Adipocyte (in vitro differentiated cells): ENCODE measurements at regions not wholly inside any gene's neighbourhood (a gene's known extent, or its start where the extent isn't known, plus 50 kb on each side); places are given as distances from the start of the nearest gene placed in this dataset.

Source experiments
- DNase-seq: peaks from one replicate; pipeline ENCODE4 v3.0.0-alpha.2; 2015; ENCODE audit warnings: low read depth
- H3K27me3 ChIP-seq: replicated peaks from 2 replicates; pipeline ENCODE4 v1.7.0; 2013; ENCODE audit warnings: mild to moderate bottlenecking, low read length, moderate library complexity; ENCODE audit not compliant: control insufficient read depth, insufficient read depth
- H3K36me3 ChIP-seq: 2 replicates; pipeline ENCODE4 v1.7.0; 2013; ENCODE audit warnings: low read length, mild to moderate bottlenecking, moderate library complexity; ENCODE audit not compliant: control insufficient read depth, insufficient read depth, severe bottlenecking
- H3K4me1 ChIP-seq: 2 replicates; pipeline ENCODE4 v1.7.0; 2013; ENCODE audit warnings: mild to moderate bottlenecking, low read length, moderate library complexity; ENCODE audit not compliant: control insufficient read depth, insufficient read depth
- H3K4me3 ChIP-seq: 2 replicates; pipeline ENCODE4 v1.7.0; 2013; ENCODE audit warnings: mild to moderate bottlenecking, low read length, moderate library complexity
- H3K9ac ChIP-seq: 2 replicates; pipeline ENCODE4 v1.7.0; 2013; ENCODE audit warnings: mild to moderate bottlenecking, low read length, moderate library complexity
- H3K9me3 ChIP-seq: 2 replicates; pipeline ENCODE4 v1.7.0; 2013; ENCODE audit warnings: mild to moderate bottlenecking, low read length, moderate library complexity; ENCODE audit not compliant: control insufficient read depth

- DNase-seq, result no peak
- no peak overlapping the region for H3K4me3 ChIP-seq
These were observed 378.4 kb upstream of the NRP1 start for GRCh38 chr10:33712825-33713224.

GRCh38 chr10:33710006-33710405 is 375.5 kb upstream of the NRP1 start:
- Histone ChIP-seq H3K27me3 (no peaks in the 10 kb centered on the region), H3K9me3 (no peaks in the 10 kb centered on the region)

More at GRCh38 chr10:33712825-33713224, 378.4 kb upstream of the NRP1 start:
- Histone ChIP-seq H3K9me3 (no peaks in the 10 kb centered on the region), H3K4me1 (no peaks in the 10 kb centered on the region), H3K9ac (no peak overlapping the region), H3K36me3 (no peaks in the 10 kb centered on the region), H3K27me3 (no peaks in the 10 kb centered on the region)

DNA sequence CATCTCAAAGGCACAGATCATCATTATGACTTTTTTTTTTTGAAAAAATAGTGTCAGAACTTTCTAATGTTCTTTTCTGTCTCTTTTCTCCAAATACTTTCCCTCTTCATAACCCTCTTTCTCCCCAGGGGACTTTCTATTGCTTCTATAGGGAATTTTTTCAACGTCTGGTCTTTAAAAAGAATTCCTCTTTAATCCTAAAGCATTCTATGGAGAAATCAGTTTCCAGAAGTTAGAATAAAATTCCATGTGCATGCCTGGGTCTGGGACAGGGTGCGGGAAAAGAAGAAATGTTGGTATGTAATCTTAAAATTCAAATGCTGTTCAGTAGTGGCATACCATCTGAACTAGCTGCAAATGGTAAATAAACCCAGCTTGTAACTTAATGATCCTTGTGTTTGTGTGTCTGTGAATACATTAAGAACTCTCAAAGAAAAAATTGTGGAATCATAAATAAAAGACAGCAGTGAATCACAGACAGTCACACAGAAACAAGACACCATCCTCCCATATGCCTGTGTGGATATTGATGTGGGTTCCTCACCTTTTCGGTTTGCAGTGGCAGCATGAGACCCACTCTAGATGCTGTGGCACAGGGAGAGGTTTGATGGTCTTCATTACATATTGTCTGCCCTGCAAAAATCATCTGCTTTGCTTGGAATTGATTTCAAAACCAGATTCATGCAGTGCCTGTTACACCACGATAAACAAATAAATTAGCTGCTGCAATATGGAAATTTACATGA is 374.7 kb upstream of the NRP1 start:
- Histone ChIP-seq H3K9me3 (no peaks in the 10 kb centered on the region), H3K27me3 (no peaks in the 10 kb centered on the region), H3K36me3 (no peaks in the 10 kb centered on the region), H3K4me1 (peaks cover 21% of the 10 kb centered on the region), H3K9ac (no peak overlapping the region), H3K4me3 (no peak overlapping the region)
- DNase-seq, result peak; percentile 56

More at GRCh38 chr10:33710006-33710405, 375.5 kb upstream of the NRP1 start:
- H3K4me3 ChIP-seq, result no peak overlapping the region
- peaks cover 18% of the 10 kb centered on the region for H3K4me1 ChIP-seq
- H3K36me3 ChIP-seq, result no peaks in the 10 kb centered on the region
- DNase-seq, result no peak
- no peak overlapping the region for H3K9ac ChIP-seq

- Histone ChIP-seq H3K4me3 (no peak overlapping the region), H3K27me3 (no peaks in the 10 kb centered on the region), H3K9me3 (no peaks in the 10 kb centered on the region), H3K9ac (no peak overlapping the region), H3K36me3 (no peaks in the 10 kb centered on the region), H3K4me1 (peaks cover 27% of the 10 kb centered on the region)
- peak; percentile 13 for DNase-seq
These were observed 374.1 kb upstream of the NRP1 start for GRCh38 chr10:33708561-33708960.

DNA sequence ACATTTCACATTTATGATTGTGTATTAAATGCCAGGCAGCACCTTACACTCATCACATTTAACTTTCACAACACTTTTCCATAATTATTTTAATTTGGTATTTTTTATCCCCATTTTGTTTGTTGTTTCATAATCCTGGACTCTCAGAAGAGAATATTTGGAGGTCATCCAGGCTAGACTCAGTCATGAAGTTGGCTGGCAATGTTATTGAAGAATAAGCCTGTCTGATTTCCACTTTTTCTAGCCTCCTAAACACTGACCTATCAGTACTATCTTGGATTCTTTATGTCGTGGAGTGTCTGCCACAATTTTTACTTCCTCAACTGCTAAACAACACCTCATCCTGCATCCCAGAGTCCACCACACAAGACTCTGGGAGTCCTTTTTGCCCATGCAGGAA is 372.3 kb upstream of the NRP1 start:
- Histone ChIP-seq H3K4me1 (peaks cover 32% of the 10 kb centered on the region), H3K4me3 (no peak overlapping the region), H3K9me3 (no peaks in the 10 kb centered on the region), H3K9ac (no peak overlapping the region), H3K36me3 (no peaks in the 10 kb centered on the region), H3K27me3 (no peaks in the 10 kb centered on the region)
- peak; percentile 61 for DNase-seq

- Histone ChIP-seq H3K4me3 (peak overlapping the region; percentile 3), H3K9me3 (no peaks in the 10 kb centered on the region), H3K4me1 (peaks cover 32% of the 10 kb centered on the region), H3K27me3 (no peaks in the 10 kb centered on the region), H3K9ac (no peak overlapping the region), H3K36me3 (no peaks in the 10 kb centered on the region)
- peak; percentile 61 for DNase-seq
These were observed 371.7 kb upstream of the NRP1 start for GRCh38 chr10:33706191-33706590.

GRCh38 chr10:33704214-33704830 is 369.9 kb upstream of the NRP1 start:
- peak overlapping the region; percentile 6 for H3K9ac ChIP-seq
- H3K36me3 ChIP-seq, result no peaks in the 10 kb centered on the region
- H3K4me1 ChIP-seq, result peaks cover 32% of the 10 kb centered on the region
- no peak for DNase-seq
- H3K4me3 ChIP-seq, result no peak overlapping the region
- H3K27me3 ChIP-seq, result no peaks in the 10 kb centered on the region
- H3K9me3 ChIP-seq, result no peaks in the 10 kb centered on the region

DNA sequence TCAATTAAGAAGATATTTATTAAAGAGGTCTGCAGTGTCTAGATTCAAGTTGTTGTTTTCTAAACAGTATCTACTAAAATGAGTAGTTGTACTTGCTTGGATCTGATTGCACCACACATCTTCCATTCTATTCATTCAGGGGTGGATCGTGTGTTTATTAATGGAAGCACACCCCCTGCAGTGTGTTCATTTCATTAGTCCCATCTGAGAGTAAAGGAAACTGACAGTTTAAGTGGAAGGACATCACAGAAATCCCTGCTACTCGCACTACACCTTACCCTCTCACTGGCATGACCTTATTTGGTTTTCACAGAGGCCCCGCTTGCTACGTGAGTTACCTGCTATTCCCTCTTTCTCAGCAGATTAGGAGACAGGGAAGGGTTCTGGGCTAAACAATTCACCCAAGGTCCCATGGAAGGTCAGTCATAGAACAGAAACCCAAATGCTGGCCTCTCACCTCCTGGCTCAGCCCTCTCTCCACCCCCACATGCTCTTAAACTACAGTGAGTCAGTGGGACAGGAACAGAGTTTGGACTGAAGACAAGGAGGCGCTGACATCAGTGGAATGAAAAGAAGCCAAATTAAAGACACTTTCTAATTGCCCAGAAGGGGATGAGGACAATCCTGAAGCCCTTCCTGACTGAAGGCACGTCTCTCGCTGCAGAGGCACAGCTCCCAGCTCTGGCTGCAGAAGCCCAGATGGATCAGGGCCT is 369.2 kb upstream of the NRP1 start:
- no peak overlapping the region for H3K4me3 ChIP-seq
- peak; percentile 52 for DNase-seq

DNA sequence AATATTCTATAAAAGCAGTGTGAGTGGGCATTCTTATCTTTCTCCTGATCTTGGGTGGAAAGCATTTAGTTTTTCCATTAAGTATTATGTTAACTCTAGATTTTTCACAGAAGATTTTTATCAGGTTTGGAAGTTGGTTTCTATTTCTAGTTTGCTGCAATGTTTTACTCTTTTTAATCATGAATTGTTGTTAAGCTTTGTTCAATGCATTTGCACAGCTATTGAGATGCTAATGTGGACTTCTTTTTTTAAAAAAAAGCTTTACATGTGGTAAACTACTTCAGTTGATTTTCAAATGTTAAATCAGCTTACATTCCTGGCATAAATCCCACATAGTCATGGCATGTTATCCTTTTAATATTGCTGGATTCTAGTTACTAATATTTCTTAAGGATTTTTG is 363.6 kb upstream of the NRP1 start:
- H3K36me3 ChIP-seq, result no peaks in the 10 kb centered on the region
- no peaks in the 10 kb centered on the region for H3K27me3 ChIP-seq
- DNase-seq, result no peak
- H3K9ac ChIP-seq, result no peak overlapping the region
- H3K4me3 ChIP-seq, result no peak overlapping the region
- peaks cover under 1% of the 10 kb centered on the region for H3K4me1 ChIP-seq
- H3K9me3 ChIP-seq, result peaks cover 5% of the 10 kb centered on the region

More for the DNA sequence above, 369.2 kb upstream of the NRP1 start:
- H3K4me1 ChIP-seq, result peaks cover 32% of the 10 kb centered on the region
- peak overlapping the region; percentile 6 for H3K9ac ChIP-seq
- H3K9me3 ChIP-seq, result no peaks in the 10 kb centered on the region
- no peaks in the 10 kb centered on the region for H3K27me3 ChIP-seq
- no peaks in the 10 kb centered on the region for H3K36me3 ChIP-seq

DNA sequence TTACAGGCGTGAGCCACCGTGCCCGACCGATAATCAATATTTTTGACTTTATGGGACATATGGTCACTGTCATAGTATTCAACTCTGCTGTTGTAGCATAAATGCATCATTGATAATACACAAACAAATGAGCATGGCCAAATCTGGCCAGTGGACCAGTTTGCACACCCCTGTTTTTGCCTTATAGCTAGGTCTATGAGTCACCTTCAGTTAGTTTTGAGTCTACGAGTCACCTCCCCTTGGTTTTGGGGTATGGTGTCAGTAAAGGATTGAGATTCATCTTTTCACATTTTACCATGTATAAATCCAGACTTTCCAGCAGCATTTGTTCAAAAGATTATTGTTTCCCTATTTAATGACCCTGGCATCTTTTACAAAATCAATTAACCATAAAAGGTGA is 362.5 kb upstream of the NRP1 start:
- no peaks in the 10 kb centered on the region for H3K36me3 ChIP-seq
- H3K9me3 ChIP-seq, result peaks cover 5% of the 10 kb centered on the region
- no peak overlapping the region for H3K9ac ChIP-seq
- H3K27me3 ChIP-seq, result no peaks in the 10 kb centered on the region
- no peaks in the 10 kb centered on the region for H3K4me1 ChIP-seq
- no peak for DNase-seq
- H3K4me3 ChIP-seq, result no peak overlapping the region

DNA sequence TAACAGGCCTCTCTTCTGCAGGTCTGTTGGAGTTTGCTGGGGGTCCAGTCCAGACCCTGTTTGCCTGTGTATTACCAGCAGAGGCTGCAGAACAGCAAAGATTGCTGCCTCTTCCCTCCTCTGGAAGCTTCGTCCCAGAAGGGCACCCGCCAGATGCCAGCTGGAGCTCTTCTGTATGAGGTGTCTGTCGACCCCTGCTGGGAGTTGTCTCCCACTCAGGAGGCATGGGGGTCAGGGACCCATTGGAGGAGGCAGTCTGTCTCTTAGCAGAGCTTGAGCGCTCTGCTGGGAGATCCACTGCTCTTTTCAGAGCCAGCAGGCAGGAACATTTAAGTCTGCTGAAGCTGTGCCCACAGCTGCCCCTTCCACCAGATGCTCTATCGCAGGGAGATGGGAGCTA is 361.1 kb upstream of the NRP1 start:
- no peak overlapping the region for H3K4me3 ChIP-seq
- H3K27me3 ChIP-seq, result no peaks in the 10 kb centered on the region
- no peaks in the 10 kb centered on the region for H3K4me1 ChIP-seq
- no peak for DNase-seq
- H3K9me3 ChIP-seq, result peaks cover 9% of the 10 kb centered on the region
- H3K36me3 ChIP-seq, result no peaks in the 10 kb centered on the region
- no peak overlapping the region for H3K9ac ChIP-seq
